LNCAP (cell line): ENCODE measurements at regions not wholly inside any gene's neighbourhood (a gene's known extent, or its start where the extent isn't known, plus 50 kb on each side); places are given as distances from the start of the nearest gene placed in this dataset.

Experiments
- CTCF ChIP-seq: fragments of 450-650 bp; IDR thresholded peaks from 2 replicates; pipeline ENCODE4 v1.5.1; 2017; ENCODE audit warnings: mild to moderate bottlenecking

GRCh38 chr15:87578776-87579175 lies 677.8 kb downstream of the NTRK3 start:
- no peak for TF ChIP-seq CTCF

- TF ChIP-seq CTCF: no peak
Observed at GRCh38 chr15:87577336-87577735, 679.2 kb downstream of the NTRK3 start.

- TF ChIP-seq CTCF: no peak
Observed at GRCh38 chr15:87576486-87577176, 679.9 kb downstream of the NTRK3 start.

GRCh38 chr15:87575896-87576473 lies 680.6 kb downstream of the NTRK3 start:
- no peak for TF ChIP-seq CTCF

GRCh38 chr15:87573534-87573933 lies 683.0 kb downstream of the NTRK3 start:
- TF ChIP-seq CTCF: no peak

- TF ChIP-seq CTCF: no peak
Observed at GRCh38 chr15:87573039-87573438, 683.5 kb downstream of the NTRK3 start.

GRCh38 chr15:87572381-87572910 lies 684.1 kb downstream of the NTRK3 start:
- no peak for TF ChIP-seq CTCF
